ENCODE measurements at regions not wholly inside any gene's neighbourhood (a gene's known extent, or its start where the extent isn't known, plus 50 kb on each side); places are given as distances from the start of the nearest gene placed in this dataset.

GRCh38 chr22:49234459-49234858, 593.2 kb downstream of the BRD1 start:
- no peak for TF ChIP-seq ZNF274 (IDR thresholded peaks at IDR 0.05; ENCODE audit: low read length)
- no peak for TF ChIP-seq ZNF274 (tag by site-specific recombination; IDR thresholded peaks at IDR 0.05; ENCODE audit: borderline replicate concordance)
- TF ChIP-seq, protein P1, sequence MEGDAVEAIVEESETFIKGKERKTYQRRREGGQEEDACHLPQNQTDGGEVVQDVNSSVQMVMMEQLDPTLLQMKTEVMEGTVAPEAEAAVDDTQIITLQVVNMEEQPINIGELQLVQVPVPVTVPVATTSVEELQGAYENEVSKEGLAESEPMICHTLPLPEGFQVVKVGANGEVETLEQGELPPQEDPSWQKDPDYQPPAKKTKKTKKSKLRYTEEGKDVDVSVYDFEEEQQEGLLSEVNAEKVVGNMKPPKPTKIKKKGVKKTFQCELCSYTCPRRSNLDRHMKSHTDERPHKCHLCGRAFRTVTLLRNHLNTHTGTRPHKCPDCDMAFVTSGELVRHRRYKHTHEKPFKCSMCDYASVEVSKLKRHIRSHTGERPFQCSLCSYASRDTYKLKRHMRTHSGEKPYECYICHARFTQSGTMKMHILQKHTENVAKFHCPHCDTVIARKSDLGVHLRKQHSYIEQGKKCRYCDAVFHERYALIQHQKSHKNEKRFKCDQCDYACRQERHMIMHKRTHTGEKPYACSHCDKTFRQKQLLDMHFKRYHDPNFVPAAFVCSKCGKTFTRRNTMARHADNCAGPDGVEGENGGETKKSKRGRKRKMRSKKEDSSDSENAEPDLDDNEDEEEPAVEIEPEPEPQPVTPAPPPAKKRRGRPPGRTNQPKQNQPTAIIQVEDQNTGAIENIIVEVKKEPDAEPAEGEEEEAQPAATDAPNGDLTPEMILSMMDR (tag by site-specific recombination; IDR thresholded peaks at IDR 0.05): no peak
- TF ChIP-seq ZFP37 (tag by site-specific recombination; IDR thresholded peaks at IDR 0.05): no peak
- TF ChIP-seq ZNF202 (tag by site-specific recombination; IDR thresholded peaks at IDR 0.05; ENCODE audit: borderline replicate concordance): no peak
- no peak for TF ChIP-seq ZNF184 (tag by site-specific recombination; IDR thresholded peaks at IDR 0.05)
- no peak for TF ChIP-seq MYNN (tag by site-specific recombination; IDR thresholded peaks at IDR 0.05; ENCODE audit: borderline replicate concordance)
